Skeletal muscle satellite cell (primary cell): ENCODE measurements at regions not wholly inside any gene's neighbourhood (a gene's known extent, or its start where the extent isn't known, plus 50 kb on each side); places are given as distances from the start of the nearest gene placed in this dataset.

Experiments
- H3K27me3 ChIP-seq: 2 replicates; pipeline ENCODE4 v1.7.0; 2013; ENCODE audit warnings: low read length; ENCODE audit not compliant: control insufficient read depth, insufficient read depth
- H3K36me3 ChIP-seq: 2 replicates; pipeline ENCODE4 v1.7.0; 2013; ENCODE audit warnings: mild to moderate bottlenecking, control low read depth, low read length; ENCODE audit not compliant: insufficient read depth
- H3K4me1 ChIP-seq: 2 replicates; pipeline ENCODE4 v1.7.0; 2013; ENCODE audit warnings: low read length; ENCODE audit not compliant: control insufficient read depth, insufficient read depth
- H3K4me2 ChIP-seq: 2 replicates; pipeline ENCODE4 v1.7.0; 2013; ENCODE audit warnings: mild to moderate bottlenecking, low read length
- H3K4me3 ChIP-seq: 2 replicates; pipeline ENCODE4 v1.7.0; 2013; ENCODE audit warnings: low read length
- H3K9ac ChIP-seq: 2 replicates; pipeline ENCODE4 v1.7.0; 2013; ENCODE audit warnings: mild to moderate bottlenecking, low read depth, low read length, moderate library complexity
- H3K9me3 ChIP-seq: replicated peaks from 2 replicates; pipeline ENCODE4 v1.7.0; 2013; ENCODE audit warnings: mild to moderate bottlenecking, control low read depth, low read length

DNA sequence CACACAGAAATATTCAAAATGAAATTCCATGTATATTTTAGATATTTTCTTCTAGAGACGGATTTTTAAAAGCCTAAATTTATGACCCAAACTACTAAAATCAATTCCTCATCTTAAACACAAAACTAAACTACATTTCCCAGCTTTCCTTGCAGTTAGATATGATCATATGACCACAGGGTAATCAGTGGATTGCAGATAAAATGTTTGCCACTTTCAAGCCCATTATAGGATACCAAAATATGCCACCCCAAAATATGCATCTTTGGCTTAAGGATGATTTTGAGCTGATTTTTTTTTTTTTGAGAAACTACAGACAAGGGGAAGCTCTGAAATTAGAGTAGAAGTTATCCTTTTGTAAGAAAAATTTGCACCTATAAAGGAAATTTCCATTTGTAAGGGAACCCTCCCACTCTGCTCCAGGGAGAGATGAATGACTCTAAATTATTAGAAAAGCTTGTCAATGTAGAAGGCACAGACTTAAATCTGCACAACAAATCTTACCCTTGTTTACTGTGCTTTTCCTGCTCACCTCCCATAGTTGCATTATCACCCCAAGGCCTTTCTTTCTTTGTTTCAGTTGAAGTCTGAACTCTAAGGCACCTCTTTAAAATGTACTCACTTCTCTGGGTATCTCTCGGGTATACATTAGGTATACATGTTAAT is 503.0 kb downstream of the PDHA2 start:
- no peak overlapping the region for H3K4me2 ChIP-seq
- no peak overlapping the region for H3K4me3 ChIP-seq
- H3K4me1 ChIP-seq: no peaks in the 10 kb centered on the region
- H3K27me3 ChIP-seq: no peaks in the 10 kb centered on the region
- no peaks in the 10 kb centered on the region for H3K36me3 ChIP-seq
- no peaks in the 10 kb centered on the region for H3K9me3 ChIP-seq
- no peak overlapping the region for H3K9ac ChIP-seq

DNA sequence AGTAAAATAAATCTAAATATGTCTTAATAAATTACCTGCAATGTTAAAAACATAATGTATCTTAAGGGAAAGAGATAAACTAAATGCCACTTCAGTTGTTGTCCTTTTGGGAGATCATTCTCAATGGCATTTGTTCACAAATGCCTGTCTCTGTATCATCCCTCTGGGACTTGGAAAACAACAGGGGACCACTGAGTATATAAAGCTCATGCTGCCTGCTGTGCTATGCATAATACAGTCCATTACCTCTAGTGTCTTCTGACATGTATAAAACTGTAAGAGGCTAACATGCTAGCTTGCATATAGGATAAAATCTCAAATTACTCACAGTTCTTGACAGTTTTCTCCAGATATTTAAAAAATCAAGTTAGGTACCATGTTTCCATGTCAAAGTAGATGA is 503.9 kb downstream of the PDHA2 start:
- Histone ChIP-seq H3K4me3 (no peak overlapping the region), H3K4me1 (no peaks in the 10 kb centered on the region)

DNA sequence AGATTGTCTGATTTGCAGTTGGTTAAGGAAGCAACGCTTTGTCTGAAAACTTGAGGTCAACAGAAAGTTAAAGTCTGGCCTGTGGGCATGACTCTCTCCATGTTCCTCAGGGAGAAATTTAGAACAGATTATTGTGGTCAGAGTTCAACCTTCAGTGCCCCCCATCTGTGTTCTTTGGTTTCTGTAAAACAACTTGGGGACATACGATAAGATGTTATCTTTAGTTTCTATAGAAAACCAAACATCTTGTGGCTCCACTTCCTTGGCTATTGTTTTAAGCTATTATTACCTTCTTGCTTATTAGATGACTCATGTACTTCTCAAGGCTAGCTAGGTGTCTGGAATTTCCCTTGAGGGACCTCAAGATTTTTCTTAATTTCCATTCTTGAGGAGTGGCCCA is 507.7 kb downstream of the PDHA2 start:
- Histone ChIP-seq H3K27me3 (no peaks in the 10 kb centered on the region), H3K4me2 (no peak overlapping the region), H3K36me3 (no peaks in the 10 kb centered on the region), H3K4me3 (no peak overlapping the region), H3K4me1 (no peaks in the 10 kb centered on the region), H3K9ac (no peak overlapping the region), H3K9me3 (no peaks in the 10 kb centered on the region)

More for the DNA sequence above, 503.9 kb downstream of the PDHA2 start:
- no peaks in the 10 kb centered on the region for H3K9me3 ChIP-seq
- H3K9ac ChIP-seq: no peak overlapping the region
- H3K27me3 ChIP-seq: no peaks in the 10 kb centered on the region
- H3K4me2 ChIP-seq: no peak overlapping the region
- no peaks in the 10 kb centered on the region for H3K36me3 ChIP-seq

- H3K27me3 ChIP-seq: no peaks in the 10 kb centered on the region
- no peak overlapping the region for H3K4me3 ChIP-seq
- no peak overlapping the region for H3K4me2 ChIP-seq
- H3K36me3 ChIP-seq: no peaks in the 10 kb centered on the region
- no peaks in the 10 kb centered on the region for H3K4me1 ChIP-seq
- no peak overlapping the region for H3K9ac ChIP-seq
- no peaks in the 10 kb centered on the region for H3K9me3 ChIP-seq
These were observed 512.2 kb downstream of the PDHA2 start for GRCh38 chr4:96352051-96352517.

DNA sequence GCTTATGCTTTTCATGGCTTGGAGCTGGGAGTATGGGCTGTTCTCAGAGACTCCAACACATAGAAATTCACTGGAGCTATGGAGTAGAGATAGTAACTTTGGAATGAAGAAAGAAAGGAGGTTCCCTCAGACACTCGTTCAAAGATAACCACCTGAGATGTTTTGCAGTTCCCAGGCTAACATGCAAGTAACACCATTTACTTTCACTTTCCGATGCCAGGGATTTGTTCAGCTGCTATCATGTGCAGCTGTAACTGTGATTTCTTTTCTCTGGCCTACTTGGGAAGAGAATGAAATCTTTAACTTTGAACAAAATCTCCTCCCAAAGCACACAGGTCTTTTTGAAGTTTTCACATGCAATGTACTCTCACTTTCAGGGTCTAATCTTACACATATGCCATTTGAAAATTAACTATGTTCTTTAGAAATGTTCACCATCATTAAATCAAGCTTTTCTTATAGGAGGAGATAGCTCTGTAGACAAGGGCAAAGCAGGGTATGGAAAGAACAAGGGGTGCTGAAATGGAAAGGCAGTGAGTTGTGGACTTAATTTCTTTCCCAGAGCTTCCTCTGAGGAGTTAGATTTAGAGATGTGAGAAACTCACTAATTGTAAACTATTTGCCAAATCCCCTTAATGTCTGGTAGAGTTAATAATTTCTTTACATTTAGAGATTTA is 514.3 kb downstream of the PDHA2 start:
- H3K4me2 ChIP-seq: no peak overlapping the region
- no peaks in the 10 kb centered on the region for H3K36me3 ChIP-seq
- H3K4me3 ChIP-seq: no peak overlapping the region
- H3K9ac ChIP-seq: no peak overlapping the region
- no peaks in the 10 kb centered on the region for H3K4me1 ChIP-seq
- no peaks in the 10 kb centered on the region for H3K9me3 ChIP-seq
- no peaks in the 10 kb centered on the region for H3K27me3 ChIP-seq

DNA sequence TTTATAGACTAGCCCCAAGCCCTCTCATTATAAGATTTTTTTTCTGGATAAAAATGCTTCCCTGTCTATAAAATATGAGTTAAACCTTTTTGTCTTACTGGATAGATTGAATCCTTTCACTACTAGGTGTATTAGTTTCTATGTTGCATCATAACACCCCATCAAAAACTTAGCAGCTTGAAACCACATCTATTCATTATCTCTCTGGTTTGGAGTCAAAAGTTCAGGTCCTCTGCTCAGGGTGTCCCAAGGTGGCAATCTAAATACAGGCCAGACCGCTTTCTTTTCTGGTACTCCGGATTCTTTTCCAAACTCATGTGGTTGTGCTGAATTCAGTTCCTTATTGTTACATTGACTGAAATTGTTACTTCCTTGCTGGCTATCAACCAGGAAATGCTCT is 515.5 kb downstream of the PDHA2 start:
- Histone ChIP-seq H3K36me3 (no peaks in the 10 kb centered on the region), H3K4me3 (no peak overlapping the region), H3K27me3 (no peaks in the 10 kb centered on the region), H3K9me3 (no peaks in the 10 kb centered on the region), H3K4me2 (no peak overlapping the region), H3K4me1 (no peaks in the 10 kb centered on the region), H3K9ac (no peak overlapping the region)

DNA sequence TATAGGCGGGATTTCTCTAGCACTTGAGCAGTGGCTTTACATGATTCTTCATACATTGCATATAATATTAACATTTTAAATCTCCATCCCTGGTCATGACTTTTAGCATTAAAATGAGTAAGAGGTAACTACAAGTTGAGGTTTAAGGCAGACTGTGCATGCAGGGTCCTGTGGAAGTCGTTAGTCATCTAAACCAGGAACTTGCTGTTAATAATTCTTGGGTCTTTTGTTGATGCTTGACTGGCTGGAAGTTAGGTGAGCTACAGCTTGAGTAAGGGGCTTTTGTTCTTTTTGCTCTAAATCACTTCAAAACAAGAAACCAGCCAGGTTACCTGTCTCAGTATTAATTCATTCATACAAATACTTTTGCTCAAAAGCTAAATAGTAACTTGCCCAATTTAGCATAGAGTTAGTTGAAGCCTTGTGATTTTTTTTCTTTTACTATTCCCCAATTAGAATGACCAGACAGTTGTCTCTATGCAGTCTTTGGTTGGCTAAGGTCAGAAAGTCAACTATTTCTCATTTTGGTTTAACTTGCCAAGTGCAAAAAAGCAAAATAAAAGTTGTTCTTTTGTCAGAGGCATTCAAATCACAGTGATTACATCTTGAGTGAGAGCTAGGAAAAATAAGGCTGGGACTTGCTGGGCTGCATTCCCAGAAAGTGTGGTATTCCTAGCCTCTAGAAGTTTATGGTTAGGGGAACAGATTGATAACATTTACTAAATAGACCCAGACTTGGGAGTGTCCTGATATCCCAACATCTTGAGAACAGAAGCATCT is 516.9 kb downstream of the PDHA2 start:
- Histone ChIP-seq H3K4me3 (no peak overlapping the region), H3K27me3 (no peaks in the 10 kb centered on the region), H3K36me3 (no peaks in the 10 kb centered on the region), H3K4me2 (no peak overlapping the region), H3K9me3 (no peaks in the 10 kb centered on the region), H3K4me1 (no peaks in the 10 kb centered on the region), H3K9ac (no peak overlapping the region)

DNA sequence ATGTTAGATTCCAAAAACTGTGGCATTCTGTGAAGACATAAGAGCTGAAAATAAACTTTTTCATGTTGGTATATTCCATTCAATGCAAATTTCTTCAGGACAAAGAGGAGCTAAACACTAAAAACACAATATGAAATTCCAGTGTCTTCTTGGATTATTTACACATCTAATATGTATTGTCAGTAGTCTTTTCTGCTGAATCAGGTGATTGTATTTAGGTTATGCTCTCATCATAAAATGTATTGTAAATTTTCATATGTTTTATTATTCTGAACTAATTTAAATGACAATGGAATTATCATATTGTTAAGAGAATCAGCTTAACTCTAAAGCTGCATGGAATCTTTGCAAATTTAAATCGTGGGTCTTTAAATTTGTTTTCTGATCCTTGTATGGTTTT is 526.7 kb downstream of the PDHA2 start:
- Histone ChIP-seq H3K4me3 (no peak overlapping the region), H3K4me1 (no peaks in the 10 kb centered on the region), H3K9ac (no peak overlapping the region), H3K9me3 (no peaks in the 10 kb centered on the region), H3K27me3 (no peaks in the 10 kb centered on the region), H3K4me2 (no peak overlapping the region), H3K36me3 (no peaks in the 10 kb centered on the region)

DNA sequence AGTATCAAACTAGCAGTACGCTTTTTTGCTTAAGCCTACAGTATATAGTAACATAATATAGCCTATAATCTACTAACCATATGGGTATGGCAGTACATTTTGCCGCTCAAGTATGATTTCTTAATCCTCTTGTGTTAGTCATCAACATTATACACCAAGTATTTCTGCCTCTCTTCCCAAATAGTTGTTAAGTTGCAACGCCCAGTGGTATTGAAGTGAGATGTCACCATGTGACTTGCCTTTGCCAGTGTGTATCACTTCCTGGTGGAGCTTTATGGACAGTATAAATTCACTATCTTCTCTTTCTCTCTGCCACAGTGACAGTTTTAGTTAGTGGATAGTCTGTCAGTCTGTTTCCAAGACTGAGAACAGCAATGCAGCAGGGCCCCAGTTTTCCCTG is 535.5 kb downstream of the PDHA2 start:
- Histone ChIP-seq H3K4me1 (no peaks in the 10 kb centered on the region), H3K9ac (no peak overlapping the region), H3K9me3 (peaks cover 3% of the 10 kb centered on the region), H3K27me3 (no peaks in the 10 kb centered on the region), H3K4me2 (no peak overlapping the region), H3K36me3 (no peaks in the 10 kb centered on the region), H3K4me3 (no peak overlapping the region)

- Histone ChIP-seq H3K36me3 (no peaks in the 10 kb centered on the region), H3K4me2 (no peak overlapping the region), H3K4me3 (no peak overlapping the region), H3K27me3 (no peaks in the 10 kb centered on the region), H3K9me3 (no peaks in the 10 kb centered on the region), H3K4me1 (no peaks in the 10 kb centered on the region), H3K9ac (no peak overlapping the region)
These were observed 539.6 kb downstream of the PDHA2 start for GRCh38 chr4:96379524-96379923.

DNA sequence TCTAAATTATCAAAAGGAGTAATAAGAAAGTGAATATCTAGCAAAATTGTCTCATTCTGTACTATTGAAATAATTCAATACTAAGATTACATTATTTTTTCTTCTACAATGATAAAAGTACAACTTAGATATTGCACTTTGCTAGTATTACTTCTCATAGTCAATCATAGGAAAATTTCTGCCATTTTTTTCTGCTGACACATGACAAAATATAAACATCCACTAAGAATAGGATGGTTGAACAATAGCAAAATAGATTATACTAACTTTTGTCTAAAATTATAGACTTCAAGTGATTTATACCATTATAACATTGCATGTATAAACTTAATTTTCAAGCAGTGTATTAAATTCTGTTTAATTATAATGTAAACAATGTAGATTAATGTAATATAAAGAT is 540.2 kb downstream of the PDHA2 start:
- Histone ChIP-seq H3K9me3 (no peaks in the 10 kb centered on the region), H3K4me1 (no peaks in the 10 kb centered on the region), H3K4me2 (no peak overlapping the region), H3K36me3 (no peaks in the 10 kb centered on the region), H3K4me3 (no peak overlapping the region), H3K9ac (no peak overlapping the region), H3K27me3 (no peaks in the 10 kb centered on the region)
